CD4-positive, alpha-beta T cell (primary cell): ENCODE measurements at regions not wholly inside any gene's neighbourhood (a gene's known extent, or its start where the extent isn't known, plus 50 kb on each side); places are given as distances from the start of the nearest gene placed in this dataset.

ENCODE experiments used
- ATAC-seq: fragments of 200-7000 bp; cut with Tn5 transposase; one replicate; pipeline ENCODE4 v1.10.0; 2022; ENCODE audit warnings: mild to moderate bottlenecking; ENCODE audit not compliant: poor library complexity
- CTCF ChIA-PET: fragments of 350-600 bp; sonication (Branson Sonifier 250); formaldehyde crosslinking; loops from one replicate; lab custom pipeline; 2021; ENCODE audit warnings: antibody characterized with exemption, inconsistent platforms; lab: Charles Lee
- POLR2A ChIA-PET: fragments of 350-600 bp; sonication (Branson Sonifier 250); formaldehyde crosslinking; loops from one replicate; lab custom pipeline; 2021; ENCODE audit warnings: antibody characterized with exemption, inconsistent platforms; lab: Charles Lee
- DNase-seq, 14 experiments: peaks; one replicate each; pipeline ENCODE4 v3.0.0-alpha.2; 2013 to 2020; ENCODE audit warnings: mixed read lengths in 2 of 14
- H3K27ac ChIP-seq, 2 donors: one replicate each; pipeline versions ENCODE4 v1.5.1 to v1.7.0; 2013; ENCODE audit warnings: low read length in 2 of 2, low read depth in 1 of 2, mild to moderate bottlenecking in 1 of 2
- H3K27me3 ChIP-seq, 2 experiments: 1 replicate in 1 of 2; 2 replicates in 1 of 2; pipeline versions ENCODE4 v1.6.1 to v1.7.0; 2013; ENCODE audit warnings: low read length in 2 of 2, control low read depth in 1 of 2, mild to moderate bottlenecking in 1 of 2, moderate library complexity in 1 of 2; ENCODE audit not compliant: insufficient read depth in 2 of 2, control insufficient read depth in 1 of 2
- H3K36me3 ChIP-seq: one replicate; pipeline ENCODE4 v1.6.1; 2013; ENCODE audit warnings: low read length, control low read depth; ENCODE audit not compliant: insufficient read depth
- H3K4me1 ChIP-seq: one replicate; pipeline ENCODE4 v1.6.1; 2013; ENCODE audit warnings: low read length, control low read depth; ENCODE audit not compliant: insufficient read depth
- H3K4me3 ChIP-seq: one replicate; pipeline ENCODE4 v1.5.1; 2013; ENCODE audit warnings: mild to moderate bottlenecking, low read length, moderate library complexity
- H3K9me3 ChIP-seq, 2 experiments: 1 replicate in 1 of 2; 2 replicates in 1 of 2; pipeline versions ENCODE4 v1.6.1 to v1.7.0; 2013; ENCODE audit warnings: low read length in 2 of 2, mild to moderate bottlenecking in 2 of 2, control low read depth in 1 of 2, moderate library complexity in 1 of 2; ENCODE audit not compliant: control insufficient read depth in 1 of 2, insufficient read depth in 1 of 2
- H3K27ac Mint-ChIP-seq: one replicate; pipeline ENCODE4 v1.8.0; 2020; ENCODE audit warnings: mixed read lengths
- H3K27me3 Mint-ChIP-seq: one replicate; pipeline ENCODE4 v1.8.0; 2021; ENCODE audit warnings: mixed read lengths
- H3K36me3 Mint-ChIP-seq: one replicate; pipeline ENCODE4 v1.8.0; 2021; ENCODE audit warnings: low read depth, mixed read lengths
- H3K4me1 Mint-ChIP-seq: one replicate; pipeline ENCODE4 v1.8.0; 2021; ENCODE audit warnings: low read depth, mixed read lengths
- H3K4me3 Mint-ChIP-seq: one replicate; pipeline ENCODE4 v1.8.0; 2020; ENCODE audit warnings: mild to moderate bottlenecking, mixed read lengths
- H3K9me3 Mint-ChIP-seq: one replicate; pipeline ENCODE4 v1.8.0; 2020; ENCODE audit warnings: mixed read lengths
- CTCF ChIP-seq: fragments of 200-600 bp; IDR thresholded peaks from one replicate; pipeline ENCODE4 v1.8.0; 2022; ENCODE audit warnings: antibody characterized with exemption, mild to moderate bottlenecking
- intact Hi-C, 2 experiments: fragments of 100-400 bp; cut with DNase I in 1 of 2; cut with micrococcal nuclease in 1 of 2; formaldehyde crosslinking; loops; one replicate each; pipeline versions ENCODE4 v1.15.1 to v1.9.0; 2023 to 2025; cut with DNase I, micrococcal nuclease

DNA sequence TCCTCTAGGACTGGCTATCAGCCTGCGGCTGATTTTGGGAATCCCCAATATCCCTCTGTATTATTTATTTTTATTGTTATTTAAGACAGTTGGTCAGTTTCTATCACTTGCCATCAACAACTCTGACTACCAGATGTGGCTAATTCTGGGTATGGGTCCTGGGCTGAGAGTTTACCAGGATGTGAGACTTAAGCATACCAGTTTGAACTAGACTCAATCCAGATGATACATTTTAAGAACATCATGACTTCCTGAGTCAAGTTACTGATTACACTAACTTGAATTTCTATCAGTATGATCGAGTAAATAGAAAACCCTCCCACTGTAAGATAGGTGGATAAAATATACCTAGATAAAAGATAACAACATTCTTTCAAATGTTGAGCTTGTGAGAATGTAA, 634.0 kb downstream of the MAT2B start:
- POLR2A ChIA-PET = no interaction called here
- Mint-ChIP-seq H3K27me3 (no peaks in the 10 kb centered on the region), H3K4me3 (no peak overlapping the region), H3K4me1 (no peaks in the 10 kb centered on the region), H3K9me3 (no peaks in the 10 kb centered on the region), H3K36me3 (no peaks in the 10 kb centered on the region), H3K27ac (no peak overlapping the region)
- Histone ChIP-seq H3K27ac (no peak overlapping the region), H3K36me3 (no peaks in the 10 kb centered on the region), H3K4me1 (no peaks in the 10 kb centered on the region), H3K27me3 (no peaks in the 10 kb centered on the region), H3K9me3 (peaks cover 0 to 4% of the 10 kb centered on the region in 2 experiments), H3K4me3 (no peak overlapping the region)
- ATAC-seq (no peak), DNase-seq (no peak)
- TF ChIP-seq CTCF = no peak
- CTCF ChIA-PET = no interaction called here
- intact Hi-C loops = no loop called here

DNA sequence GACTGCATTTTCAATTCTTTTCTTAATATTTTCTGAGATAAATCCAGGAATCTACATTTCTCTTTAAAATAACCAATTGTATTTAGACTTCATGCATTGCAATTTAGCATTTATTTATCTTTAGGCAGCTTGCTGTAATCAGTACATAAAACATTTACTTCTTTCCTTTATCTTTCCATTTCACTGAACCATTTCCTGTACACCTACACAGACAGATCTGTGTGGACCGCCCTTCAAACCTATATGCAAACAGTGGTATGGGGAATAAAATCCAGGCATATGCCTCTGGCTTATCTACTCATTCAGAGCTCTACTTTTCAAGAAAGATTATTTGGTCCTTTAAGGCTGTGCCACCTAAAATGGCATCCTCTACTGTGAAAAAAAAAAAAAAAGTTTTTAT, 640.0 kb downstream of the MAT2B start:
- Histone ChIP-seq H3K4me3 (no peak overlapping the region), H3K27me3 (no peaks in the 10 kb centered on the region), H3K27ac (no peak overlapping the region), H3K9me3 (no peaks in the 10 kb centered on the region), H3K36me3 (no peaks in the 10 kb centered on the region), H3K4me1 (no peaks in the 10 kb centered on the region)
- no peak overlapping the region for H3K27ac Mint-ChIP-seq
- ATAC-seq (no peak), DNase-seq (no peak)
- ChIA-PET POLR2A (no interaction called here), CTCF (no interaction called here)
- TF ChIP-seq CTCF = no peak
- no peaks in the 10 kb centered on the region for H3K4me1 Mint-ChIP-seq
- no peaks in the 10 kb centered on the region for H3K36me3 Mint-ChIP-seq
- H3K4me3 Mint-ChIP-seq = no peak overlapping the region
- H3K9me3 Mint-ChIP-seq = peaks cover 2% of the 10 kb centered on the region
- intact Hi-C loops = no loop called here
- no peaks in the 10 kb centered on the region for H3K27me3 Mint-ChIP-seq

DNA sequence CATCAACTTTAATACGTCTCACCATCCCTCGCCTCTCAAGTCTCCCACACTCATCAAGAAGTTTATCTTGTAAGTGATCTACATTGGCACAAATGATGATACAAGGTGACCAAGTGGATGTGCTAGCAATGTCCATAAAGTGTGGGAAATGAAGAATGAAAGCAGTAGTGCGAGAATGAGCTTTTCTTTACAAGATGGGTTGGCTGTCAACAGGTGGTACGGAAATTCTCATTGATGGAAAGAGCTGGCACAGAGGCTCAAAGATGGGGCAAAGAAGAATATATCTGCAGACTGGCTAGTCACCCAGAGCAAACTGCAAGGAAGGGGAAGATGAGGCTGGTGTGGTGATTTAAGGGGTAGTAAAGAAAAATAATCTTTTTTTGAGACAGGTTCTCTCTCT, 640.8 kb downstream of the MAT2B start:
- Mint-ChIP-seq H3K36me3 (no peaks in the 10 kb centered on the region), H3K27ac (no peak overlapping the region), H3K4me1 (no peaks in the 10 kb centered on the region), H3K9me3 (peaks cover 2% of the 10 kb centered on the region), H3K4me3 (no peak overlapping the region), H3K27me3 (no peaks in the 10 kb centered on the region)
- intact Hi-C loops = no loop called here
- ATAC-seq (no peak), DNase-seq (no peak)
- Histone ChIP-seq H3K27me3 (no peaks in the 10 kb centered on the region), H3K9me3 (no peaks in the 10 kb centered on the region), H3K36me3 (no peaks in the 10 kb centered on the region), H3K27ac (no peak overlapping the region), H3K4me3 (no peak overlapping the region), H3K4me1 (no peaks in the 10 kb centered on the region)
- CTCF ChIA-PET = no interaction called here
- POLR2A ChIA-PET = no interaction called here
- TF ChIP-seq CTCF = no peak
